K562 (cell line): ENCODE measurements at regions not wholly inside any gene's neighbourhood (a gene's known extent, or its start where the extent isn't known, plus 50 kb on each side); places are given as distances from the start of the nearest gene placed in this dataset.

Experiments
- ATAC-seq: fragments of 200-7000 bp; cut with Tn5 transposase; 3 replicates; pipeline ENCODE4 v1.9.1; 2020; ENCODE audit warnings: moderate library complexity
- BruUV-seq: library from RNA; stranded (reverse); fragments of 400-500 nt; replicated peaks from 2 replicates; lab custom pipeline; 2021; lab: Mats Ljungman, UMichigan
- CTCF ChIA-PET: fragments of 300-600 bp; formaldehyde crosslinking; extraction: SDS; loops from one replicate; lab custom pipeline; 2021; ENCODE audit warnings: low intra/inter-chr PET ratio; lab: Yijun Ruan, JAX
- POLR2A ChIA-PET: fragments of 300-600, 350-650 bp; sonication (Branson Sonifier 250); formaldehyde crosslinking; extraction: SDS; loops from one replicate; lab custom pipeline; 2021; ENCODE audit warnings: antibody characterized with exemption, inconsistent platforms; lab: Yijun Ruan, JAX
- DNase-seq, 4 experiments: peaks; one replicate each; pipeline versions ENCODE4 v3.0.0 to v3.0.0-alpha.2; 2011 to 2018; ENCODE audit warnings: low spot score in 3 of 4, mixed read lengths in 3 of 4; ENCODE audit errors: extremely low read depth in 1 of 4
- FAIRE-seq: peaks from 2 replicates; lab custom pipeline; 2011; peaks lifted over from hg19 to GRCh38; lab: Jason Lieb, UNC
- H2AFZ ChIP-seq: 2 replicates; pipeline ENCODE4 v1.6.0; 2011; ENCODE audit warnings: low read depth, low read length, control low read depth, inconsistent platforms
- H3K27ac ChIP-seq: fragments of 200-600 bp; 3 replicates; pipeline ENCODE4 v1.8.0; 2011; ENCODE audit warnings: low read depth, mild to moderate bottlenecking, control low read depth, inconsistent platforms, low read length, moderate library complexity, mixed read lengths; ENCODE audit errors: extremely low read depth
- H3K27me3 ChIP-seq, 2 experiments: fragments of 300-600 bp in 1 of 2; 2 replicates in 1 of 2; 3 replicates in 1 of 2; pipeline versions ENCODE4 v1.6.0 to v1.8.0; 2011; ENCODE audit warnings: inconsistent platforms in 2 of 2, low read length in 2 of 2, mild to moderate bottlenecking in 1 of 2, mixed read lengths in 1 of 2, moderate library complexity in 1 of 2; ENCODE audit not compliant: control insufficient read depth in 2 of 2, insufficient read depth in 2 of 2
- H3K36me3 ChIP-seq: fragments of 300-600 bp; 3 replicates; pipeline ENCODE4 v1.8.0; 2011; ENCODE audit warnings: mild to moderate bottlenecking, low read length, inconsistent platforms; ENCODE audit not compliant: control insufficient read depth, insufficient read depth
- H3K4me1 ChIP-seq, 2 experiments: fragments of 200-600 bp in 1 of 2; replicated peaks in 1 of 2; 2 replicates in 1 of 2; 3 replicates in 1 of 2; pipeline versions ENCODE4 v1.5.1 to v1.8.0; 2011; ENCODE audit warnings: inconsistent platforms in 2 of 2, low read length in 2 of 2, mild to moderate bottlenecking in 1 of 2, mixed read lengths in 1 of 2, moderate library complexity in 1 of 2; ENCODE audit not compliant: control insufficient read depth in 2 of 2, insufficient read depth in 2 of 2
- H3K4me2 ChIP-seq: 2 replicates; pipeline ENCODE4 v1.6.1; 2011; ENCODE audit warnings: low read length, control low read depth, inconsistent platforms, mixed read lengths; ENCODE audit not compliant: insufficient read depth
- H3K4me3 ChIP-seq: fragments of 200-600 bp; sonication (generic), shearing (Covaris generic); 2 replicates; pipeline ENCODE4 v1.5.1; 2016; ENCODE audit warnings: control low read depth, inconsistent platforms
- H3K79me2 ChIP-seq: fragments of 200-600 bp; 3 replicates; pipeline ENCODE4 v1.8.0; 2011; ENCODE audit warnings: low read length, inconsistent platforms; ENCODE audit not compliant: control insufficient read depth, insufficient read depth
- H3K9ac ChIP-seq, 2 experiments: 2 replicates each; pipeline versions ENCODE4 v1.6.0 to v1.6.1; 2011; ENCODE audit warnings: low read depth in 2 of 2, low read length in 2 of 2, control low read depth in 1 of 2, inconsistent platforms in 1 of 2, mild to moderate bottlenecking in 1 of 2, mixed read lengths in 1 of 2; ENCODE audit not compliant: insufficient read depth in 1 of 2
- H3K9me1 ChIP-seq: one replicate; pipeline ENCODE4 v1.6.0; 2011; ENCODE audit warnings: inconsistent platforms, mild to moderate bottlenecking, low read length, moderate library complexity; ENCODE audit not compliant: control insufficient read depth, insufficient read depth
- H3K9me3 ChIP-seq: replicated peaks from 2 replicates; pipeline ENCODE4 v1.5.1; 2011; ENCODE audit warnings: low read depth, low read length, inconsistent platforms; ENCODE audit not compliant: control insufficient read depth, insufficient read depth
- H4K20me1 ChIP-seq: replicated peaks from 2 replicates; pipeline ENCODE4 v1.6.1; 2011; ENCODE audit warnings: low read length, inconsistent platforms, mixed read lengths; ENCODE audit not compliant: control insufficient read depth, insufficient read depth
- ETV1 ChIP-seq: fragments of 450-650 bp; conservative IDR thresholded peaks from 2 replicates; pipeline ENCODE4 v1.6.1; 2016; ENCODE audit warnings: missing genetic modification characterization, control low read depth, low read depth, missing compliant biosample characterization
- GTF2A2 ChIP-seq: IDR thresholded peaks from 2 replicates; pipeline ENCODE4 v1.6.1; 2016; ENCODE audit warnings: mild to moderate bottlenecking, missing genetic modification characterization, missing compliant biosample characterization
- JUN ChIP-seq, 2 experiments: sonication (generic) in 1 of 2; formaldehyde crosslinking in 1 of 2; IDR thresholded peaks; 2 replicates each; pipeline versions ENCODE4 v1.6.1 to v1.8.0; 2012 to 2022; ENCODE audit warnings: borderline replicate concordance in 2 of 2, mild to moderate bottlenecking in 2 of 2, improper control_type of control experiment in 1 of 2, low read depth in 1 of 2, low read length in 1 of 2, missing genetic modification reagents in 1 of 2
- MEIS2 ChIP-seq: fragments of 450-650 bp; IDR thresholded peaks from 2 replicates; pipeline ENCODE4 v1.6.1; 2014; ENCODE audit warnings: mild to moderate bottlenecking; ENCODE audit not compliant: partially characterized antibody
- POLR2AphosphoS2 ChIP-seq: IDR thresholded peaks from 2 replicates; pipeline ENCODE4 v1.6.1; 2012; ENCODE audit warnings: low read length, improper control_type of control experiment
- RAD51 ChIP-seq: fragments of 450-650 bp; IDR thresholded peaks from 2 replicates; pipeline ENCODE4 v1.7.1; 2016; ENCODE audit warnings: low read depth, mild to moderate bottlenecking, borderline replicate concordance
- SAFB ChIP-seq: fragments of 200-400 bp; formaldehyde crosslinking; IDR thresholded peaks from 2 replicates; pipeline ENCODE4 v1.6.1; 2017; ENCODE audit warnings: low read depth, low read length, borderline replicate concordance
- TEAD2 ChIP-seq: fragments of 450-650 bp; IDR thresholded peaks from 2 replicates; pipeline ENCODE4 v1.6.1; 2016; ENCODE audit warnings: missing genetic modification characterization, control low read depth, missing compliant biosample characterization
- ZKSCAN8 ChIP-seq: fragments of 200-800 bp; sonication (Bioruptor generic); IDR thresholded peaks from 2 replicates; pipeline ENCODE4 v1.6.1; 2016; ENCODE audit warnings: missing genetic modification characterization, missing compliant biosample characterization
- ZNF174 ChIP-seq: fragments of 250-450 bp; sonication (Bioruptor Pico); IDR thresholded peaks from 2 replicates; pipeline ENCODE4 v1.4.0; 2020; ENCODE audit warnings: mild to moderate bottlenecking
- ZNF766 ChIP-seq: fragments of 200-800 bp; sonication (Bioruptor generic); conservative IDR thresholded peaks from 2 replicates; pipeline ENCODE4 v1.6.1; 2016; ENCODE audit warnings: missing genetic modification characterization, missing compliant biosample characterization
- ZNF77 ChIP-seq: fragments of 250-450 bp; sonication (Bioruptor Pico); IDR thresholded peaks from 2 replicates; pipeline ENCODE4 v1.5.0; 2020
- WGBS: fragments of 100-300 bp; shearing (Covaris generic); methylation state at CpG from one replicate; pipeline ENCODE4 v1.1.6; 2016; ENCODE audit warnings: low coverage, mixed read lengths; ENCODE audit not compliant: insufficient coverage; ENCODE audit errors: missing lambda C conversion rate; 5-methylcytosine and 5-hydroxymethylcytosine counted together
- in situ Hi-C: fragments of 300-500 bp; cut with MboI; formaldehyde crosslinking; loops from 4 replicates; pipeline ENCODE4 v1.15.0; 2018; ENCODE audit warnings: inconsistent platforms, mixed read lengths
- intact Hi-C: fragments of 100-400 bp; cut with micrococcal nuclease; formaldehyde crosslinking; loops from 2 replicates; pipeline ENCODE4 v1.14.2; 2022
- TF ChIP-seq, protein P1 (sequence below): fragments of 450-650 bp; formaldehyde crosslinking; conservative IDR thresholded peaks from 2 replicates; pipeline ENCODE4 v1.4.0; 2022; ENCODE audit warnings: mild to moderate bottlenecking, missing genetic modification characterization
- TF ChIP-seq, protein P2 (sequence below), 3 experiments: IDR thresholded peaks in 2 of 3; conservative IDR thresholded peaks in 1 of 3; 2 replicates each; pipeline ENCODE4 v1.5.1; 2011 to 2012; ENCODE audit warnings: low read length in 3 of 3, mild to moderate bottlenecking in 3 of 3, control low read depth in 2 of 3, improper control_type of control experiment in 1 of 3, inconsistent platforms in 1 of 3, low read depth in 1 of 3, mixed read lengths in 1 of 3, moderate library complexity in 1 of 3; ENCODE audit not compliant: insufficient read depth in 2 of 3
- TF ChIP-seq, protein P3 (sequence below): fragments of 250-450 bp; sonication (Bioruptor Pico); IDR thresholded peaks from 2 replicates; pipeline ENCODE4 v1.4.0; 2020; ENCODE audit warnings: borderline replicate concordance
- TF ChIP-seq, protein P4 (sequence below): sonication (generic); formaldehyde crosslinking; IDR thresholded peaks from 2 replicates; pipeline ENCODE4 v1.8.0; 2022; ENCODE audit warnings: mild to moderate bottlenecking, missing genetic modification reagents

DNA sequence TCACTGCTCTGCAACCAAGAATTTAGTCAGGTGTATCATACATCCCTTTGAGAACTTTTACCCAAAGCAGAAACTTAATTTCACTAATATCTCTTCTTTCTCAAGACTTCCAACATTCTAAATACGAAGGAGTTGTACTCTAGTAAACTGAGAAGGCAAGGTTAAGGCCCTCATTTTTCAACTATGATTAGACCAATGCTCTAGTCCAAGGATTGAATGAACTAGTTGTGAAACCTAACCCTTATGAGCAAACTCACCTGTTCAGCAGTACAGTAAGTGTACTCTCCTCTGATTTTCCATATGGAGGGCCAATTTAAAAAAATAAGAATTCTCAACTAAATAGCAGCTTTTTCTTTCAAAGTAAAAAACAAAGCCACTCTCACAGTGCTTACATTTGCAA lies 180.0 kb upstream of the C11orf58 start (continued):
- TF ChIP-seq ZNF77: no peak
- no peak for TF ChIP-seq RAD51
- no peak for TF ChIP-seq ZNF174 (CRISPR knock-in tag)
- TF ChIP-seq, all 486 proteins: peak for 0

DNA sequence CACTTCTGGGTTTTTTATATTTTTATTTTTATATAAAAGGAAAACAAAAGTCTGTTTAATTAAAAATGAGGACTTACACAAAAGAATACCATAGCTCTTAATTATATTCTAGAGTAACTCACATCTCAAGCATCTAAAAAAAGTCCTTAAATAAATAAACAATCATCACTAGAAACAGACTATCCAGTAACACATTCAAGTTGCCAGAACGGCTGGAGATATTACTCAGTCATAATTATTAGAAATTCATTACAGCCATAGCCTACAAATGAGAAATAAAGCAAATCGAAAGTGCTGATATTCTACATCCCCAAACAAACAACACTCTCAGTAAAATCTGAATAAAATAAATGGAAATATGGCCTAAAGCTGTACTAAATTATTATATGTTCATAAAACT lies 182.5 kb upstream of the C11orf58 start:
- Histone ChIP-seq H3K9me3 (no peaks in the 10 kb centered on the region), H3K27me3 (no peaks in the 10 kb centered on the region), H3K27ac (no peak overlapping the region), H4K20me1 (no peaks in the 10 kb centered on the region), H3K9me1 (no peaks in the 10 kb centered on the region), H3K36me3 (no peaks in the 10 kb centered on the region), H3K9ac (no peak overlapping the region), H3K4me2 (no peak overlapping the region), H3K4me3 (no peak overlapping the region), H3K4me1 (no peaks in the 10 kb centered on the region), H3K79me2 (no peaks in the 10 kb centered on the region), H2AFZ (no peak overlapping the region)
- DNase-seq: no peak
- in situ Hi-C loops: no loop called here
- ChIA-PET CTCF (no interaction called here), POLR2A (no interaction called here)
- FAIRE-seq: no peak
- 44% methylated on average over 2 of the region's 2 CpGs for whole genome bisulfite sequencing
- ATAC-seq: no peak
- no TSS peak for BruUV-seq
- intact Hi-C loops: no loop called here
- TF ChIP-seq MEIS2 (no peak), SAFB (no peak), ETV1 (tag) (no peak), POLR2AphosphoS2 (no peak), TEAD2 (tag) (no peak), ZNF766 (CRISPR knock-in tag) (no peak), GTF2A2 (tag) (no peak), JUN (IDR thresholded peaks at IDR 0.05; ENCODE audit: borderline replicate concordance, low read depth, low read length) (no peak), JUN (CRISPR knock-in tag; IDR thresholded peaks at IDR 0.05; ENCODE audit: borderline replicate concordance) (no peak), ZKSCAN8 (CRISPR knock-in tag) (no peak)
- TF ChIP-seq, protein P1, sequence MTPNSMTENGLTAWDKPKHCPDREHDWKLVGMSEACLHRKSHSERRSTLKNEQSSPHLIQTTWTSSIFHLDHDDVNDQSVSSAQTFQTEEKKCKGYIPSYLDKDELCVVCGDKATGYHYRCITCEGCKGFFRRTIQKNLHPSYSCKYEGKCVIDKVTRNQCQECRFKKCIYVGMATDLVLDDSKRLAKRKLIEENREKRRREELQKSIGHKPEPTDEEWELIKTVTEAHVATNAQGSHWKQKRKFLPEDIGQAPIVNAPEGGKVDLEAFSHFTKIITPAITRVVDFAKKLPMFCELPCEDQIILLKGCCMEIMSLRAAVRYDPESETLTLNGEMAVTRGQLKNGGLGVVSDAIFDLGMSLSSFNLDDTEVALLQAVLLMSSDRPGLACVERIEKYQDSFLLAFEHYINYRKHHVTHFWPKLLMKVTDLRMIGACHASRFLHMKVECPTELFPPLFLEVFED: no peak
- TF ChIP-seq, protein P2, sequence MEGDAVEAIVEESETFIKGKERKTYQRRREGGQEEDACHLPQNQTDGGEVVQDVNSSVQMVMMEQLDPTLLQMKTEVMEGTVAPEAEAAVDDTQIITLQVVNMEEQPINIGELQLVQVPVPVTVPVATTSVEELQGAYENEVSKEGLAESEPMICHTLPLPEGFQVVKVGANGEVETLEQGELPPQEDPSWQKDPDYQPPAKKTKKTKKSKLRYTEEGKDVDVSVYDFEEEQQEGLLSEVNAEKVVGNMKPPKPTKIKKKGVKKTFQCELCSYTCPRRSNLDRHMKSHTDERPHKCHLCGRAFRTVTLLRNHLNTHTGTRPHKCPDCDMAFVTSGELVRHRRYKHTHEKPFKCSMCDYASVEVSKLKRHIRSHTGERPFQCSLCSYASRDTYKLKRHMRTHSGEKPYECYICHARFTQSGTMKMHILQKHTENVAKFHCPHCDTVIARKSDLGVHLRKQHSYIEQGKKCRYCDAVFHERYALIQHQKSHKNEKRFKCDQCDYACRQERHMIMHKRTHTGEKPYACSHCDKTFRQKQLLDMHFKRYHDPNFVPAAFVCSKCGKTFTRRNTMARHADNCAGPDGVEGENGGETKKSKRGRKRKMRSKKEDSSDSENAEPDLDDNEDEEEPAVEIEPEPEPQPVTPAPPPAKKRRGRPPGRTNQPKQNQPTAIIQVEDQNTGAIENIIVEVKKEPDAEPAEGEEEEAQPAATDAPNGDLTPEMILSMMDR (IDR thresholded peaks at IDR 0.05 in 2 of 3, conservative IDR thresholded peaks at IDR 0.05 in 1 of 3; ENCODE audit: insufficient read depth in 2 of 3, low read depth in 1 of 3, low read length in 3 of 3): no peak
- TF ChIP-seq, protein P3, sequence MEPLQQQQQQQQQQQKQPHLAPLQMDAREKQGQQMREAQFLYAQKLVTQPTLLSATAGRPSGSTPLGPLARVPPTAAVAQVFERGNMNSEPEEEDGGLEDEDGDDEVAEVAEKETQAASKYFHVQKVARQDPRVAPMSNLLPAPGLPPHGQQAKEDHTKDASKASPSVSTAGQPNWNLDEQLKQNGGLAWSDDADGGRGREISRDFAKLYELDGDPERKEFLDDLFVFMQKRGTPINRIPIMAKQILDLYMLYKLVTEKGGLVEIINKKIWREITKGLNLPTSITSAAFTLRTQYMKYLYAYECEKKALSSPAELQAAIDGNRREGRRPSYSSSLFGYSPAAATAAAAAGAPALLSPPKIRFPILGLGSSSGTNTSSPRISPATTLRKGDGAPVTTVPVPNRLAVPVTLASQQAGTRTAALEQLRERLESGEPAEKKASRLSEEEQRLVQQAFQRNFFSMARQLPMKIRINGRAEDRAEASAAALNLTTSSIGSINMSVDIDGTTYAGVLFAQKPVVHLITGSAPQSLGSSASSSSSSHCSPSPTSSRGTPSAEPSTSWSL (CRISPR knock-in tag): no peak
- TF ChIP-seq, protein P4, sequence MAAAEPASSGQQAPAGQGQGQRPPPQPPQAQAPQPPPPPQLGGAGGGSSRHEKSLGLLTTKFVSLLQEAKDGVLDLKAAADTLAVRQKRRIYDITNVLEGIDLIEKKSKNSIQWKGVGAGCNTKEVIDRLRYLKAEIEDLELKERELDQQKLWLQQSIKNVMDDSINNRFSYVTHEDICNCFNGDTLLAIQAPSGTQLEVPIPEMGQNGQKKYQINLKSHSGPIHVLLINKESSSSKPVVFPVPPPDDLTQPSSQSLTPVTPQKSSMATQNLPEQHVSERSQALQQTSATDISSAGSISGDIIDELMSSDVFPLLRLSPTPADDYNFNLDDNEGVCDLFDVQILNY: no peak
